Testis (tissue), 2 donors: ENCODE measurements at regions not wholly inside any gene's neighbourhood (a gene's known extent, or its start where the extent isn't known, plus 50 kb on each side); places are given as distances from the start of the nearest gene placed in this dataset.

Source experiments
- POLR2A ChIP-seq: fragments of 450-650 bp; IDR thresholded peaks from one replicate; pipeline ENCODE4 v1.6.1; 2017; ENCODE audit warnings: antibody characterized with exemption, mild to moderate bottlenecking, moderate library complexity
- TF ChIP-seq, protein P1 (sequence below), 3 experiments: fragments of 450-650 bp in 2 of 3; fragments of 200-600 bp in 1 of 3; sonication (generic) in 1 of 3; IDR thresholded peaks; one replicate each; pipeline ENCODE4 v1.5.1; 2016 to 2019; ENCODE audit warnings: antibody characterized with exemption in 3 of 3, mild to moderate bottlenecking in 2 of 3, moderate library complexity in 1 of 3

- TF ChIP-seq, protein P1, sequence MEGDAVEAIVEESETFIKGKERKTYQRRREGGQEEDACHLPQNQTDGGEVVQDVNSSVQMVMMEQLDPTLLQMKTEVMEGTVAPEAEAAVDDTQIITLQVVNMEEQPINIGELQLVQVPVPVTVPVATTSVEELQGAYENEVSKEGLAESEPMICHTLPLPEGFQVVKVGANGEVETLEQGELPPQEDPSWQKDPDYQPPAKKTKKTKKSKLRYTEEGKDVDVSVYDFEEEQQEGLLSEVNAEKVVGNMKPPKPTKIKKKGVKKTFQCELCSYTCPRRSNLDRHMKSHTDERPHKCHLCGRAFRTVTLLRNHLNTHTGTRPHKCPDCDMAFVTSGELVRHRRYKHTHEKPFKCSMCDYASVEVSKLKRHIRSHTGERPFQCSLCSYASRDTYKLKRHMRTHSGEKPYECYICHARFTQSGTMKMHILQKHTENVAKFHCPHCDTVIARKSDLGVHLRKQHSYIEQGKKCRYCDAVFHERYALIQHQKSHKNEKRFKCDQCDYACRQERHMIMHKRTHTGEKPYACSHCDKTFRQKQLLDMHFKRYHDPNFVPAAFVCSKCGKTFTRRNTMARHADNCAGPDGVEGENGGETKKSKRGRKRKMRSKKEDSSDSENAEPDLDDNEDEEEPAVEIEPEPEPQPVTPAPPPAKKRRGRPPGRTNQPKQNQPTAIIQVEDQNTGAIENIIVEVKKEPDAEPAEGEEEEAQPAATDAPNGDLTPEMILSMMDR (IDR thresholded peaks at IDR 0.05) = no peak
- TF ChIP-seq POLR2A = no peak
Measured at GRCh38 chr13:90015565-90016507, 1331.7 kb upstream of the MIR17HG start.
